Glutamatergic neuron (in vitro differentiated cells): ENCODE measurements at regions not wholly inside any gene's neighbourhood (a gene's known extent, or its start where the extent isn't known, plus 50 kb on each side); places are given as distances from the start of the nearest gene placed in this dataset.
A peak's percentile ranks its signal among the peaks of the same experiment; 100 is the strongest.

Experiments
- DNase-seq: peaks from one replicate; pipeline ENCODE4 v3.0.0; 2022
- H3K27ac Mint-ChIP-seq: one replicate; pipeline ENCODE4 v1.8.0; 2020; ENCODE audit warnings: mild to moderate bottlenecking, mixed read lengths, inconsistent platforms; ENCODE audit not compliant: unreplicated experiment
- H3K27me3 Mint-ChIP-seq: one replicate; pipeline ENCODE4 v1.8.0; 2020; ENCODE audit warnings: mild to moderate bottlenecking, moderate library complexity, mixed read lengths, inconsistent platforms; ENCODE audit not compliant: unreplicated experiment
- H3K36me3 Mint-ChIP-seq: one replicate; pipeline ENCODE4 v1.8.0; 2020; ENCODE audit warnings: mild to moderate bottlenecking, mixed read lengths, inconsistent platforms; ENCODE audit not compliant: unreplicated experiment
- H3K4me1 Mint-ChIP-seq: one replicate; pipeline ENCODE4 v1.8.0; 2020; ENCODE audit warnings: mild to moderate bottlenecking, low read depth, mixed read lengths, inconsistent platforms; ENCODE audit not compliant: unreplicated experiment
- H3K4me3 Mint-ChIP-seq: one replicate; pipeline ENCODE4 v1.8.0; 2020; ENCODE audit warnings: mild to moderate bottlenecking, mixed read lengths, inconsistent platforms; ENCODE audit not compliant: unreplicated experiment
- H3K9me3 Mint-ChIP-seq: one replicate; pipeline ENCODE4 v1.8.0; 2020; ENCODE audit warnings: mild to moderate bottlenecking, moderate library complexity, mixed read lengths, inconsistent platforms; ENCODE audit not compliant: unreplicated experiment
- TF ChIP-seq, protein P1 (sequence below): fragments of 200-600 bp; sonication (generic); IDR thresholded peaks from one replicate; pipeline ENCODE4 v1.5.0; 2021; ENCODE audit not compliant: partially characterized antibody, unreplicated experiment

DNA sequence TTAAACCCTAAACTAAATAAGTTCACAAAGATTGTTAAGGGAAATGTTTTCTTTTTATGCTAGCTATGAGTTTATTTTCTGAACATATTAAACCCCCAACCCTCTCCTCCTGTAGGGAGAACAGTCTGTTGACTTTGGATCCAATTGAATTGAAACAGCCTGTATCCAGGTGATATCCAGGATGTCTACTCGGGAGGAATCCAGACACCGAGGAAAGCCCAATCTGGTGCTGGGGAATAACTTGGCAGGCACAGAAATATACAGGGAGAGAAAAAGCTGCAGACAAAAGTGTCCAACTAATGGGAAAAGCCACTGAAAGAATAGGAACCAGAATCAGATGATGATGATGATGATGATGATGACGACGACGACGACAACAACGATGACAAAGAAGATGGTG is 93.9 kb upstream of the API5 start:
- Mint-ChIP-seq H3K27me3 (no peaks in the 10 kb centered on the region), H3K4me1 (no peaks in the 10 kb centered on the region), H3K4me3 (no peak overlapping the region), H3K27ac (no peak overlapping the region), H3K9me3 (no peaks in the 10 kb centered on the region), H3K36me3 (no peaks in the 10 kb centered on the region)
- TF ChIP-seq, protein P1, sequence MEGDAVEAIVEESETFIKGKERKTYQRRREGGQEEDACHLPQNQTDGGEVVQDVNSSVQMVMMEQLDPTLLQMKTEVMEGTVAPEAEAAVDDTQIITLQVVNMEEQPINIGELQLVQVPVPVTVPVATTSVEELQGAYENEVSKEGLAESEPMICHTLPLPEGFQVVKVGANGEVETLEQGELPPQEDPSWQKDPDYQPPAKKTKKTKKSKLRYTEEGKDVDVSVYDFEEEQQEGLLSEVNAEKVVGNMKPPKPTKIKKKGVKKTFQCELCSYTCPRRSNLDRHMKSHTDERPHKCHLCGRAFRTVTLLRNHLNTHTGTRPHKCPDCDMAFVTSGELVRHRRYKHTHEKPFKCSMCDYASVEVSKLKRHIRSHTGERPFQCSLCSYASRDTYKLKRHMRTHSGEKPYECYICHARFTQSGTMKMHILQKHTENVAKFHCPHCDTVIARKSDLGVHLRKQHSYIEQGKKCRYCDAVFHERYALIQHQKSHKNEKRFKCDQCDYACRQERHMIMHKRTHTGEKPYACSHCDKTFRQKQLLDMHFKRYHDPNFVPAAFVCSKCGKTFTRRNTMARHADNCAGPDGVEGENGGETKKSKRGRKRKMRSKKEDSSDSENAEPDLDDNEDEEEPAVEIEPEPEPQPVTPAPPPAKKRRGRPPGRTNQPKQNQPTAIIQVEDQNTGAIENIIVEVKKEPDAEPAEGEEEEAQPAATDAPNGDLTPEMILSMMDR: no peak
- DNase-seq: no peak

DNA sequence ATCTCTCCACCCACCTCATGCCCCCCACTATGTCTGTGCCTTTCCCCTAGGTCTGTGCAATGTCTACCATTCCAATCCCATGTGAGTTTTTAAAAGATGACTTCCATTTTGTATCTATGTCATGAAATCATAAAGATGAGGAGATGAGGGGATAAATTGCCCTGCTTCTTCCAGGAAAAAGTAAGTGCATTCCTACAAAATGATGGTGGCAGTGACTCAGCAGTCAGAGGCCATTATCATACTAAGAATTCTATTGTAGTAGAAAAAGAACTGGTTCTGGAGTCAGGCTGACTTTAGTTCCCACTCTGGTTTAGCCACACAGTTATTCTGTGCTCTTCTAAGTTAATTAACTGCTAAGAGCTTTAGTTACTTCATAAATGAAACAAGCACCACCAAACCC is 89.6 kb upstream of the API5 start:
- Mint-ChIP-seq H3K9me3 (no peaks in the 10 kb centered on the region), H3K4me3 (no peak overlapping the region), H3K4me1 (no peaks in the 10 kb centered on the region), H3K27ac (no peak overlapping the region), H3K36me3 (no peaks in the 10 kb centered on the region), H3K27me3 (peaks cover 2% of the 10 kb centered on the region)
- TF ChIP-seq, protein P1: no peak
- DNase-seq: no peak

DNA sequence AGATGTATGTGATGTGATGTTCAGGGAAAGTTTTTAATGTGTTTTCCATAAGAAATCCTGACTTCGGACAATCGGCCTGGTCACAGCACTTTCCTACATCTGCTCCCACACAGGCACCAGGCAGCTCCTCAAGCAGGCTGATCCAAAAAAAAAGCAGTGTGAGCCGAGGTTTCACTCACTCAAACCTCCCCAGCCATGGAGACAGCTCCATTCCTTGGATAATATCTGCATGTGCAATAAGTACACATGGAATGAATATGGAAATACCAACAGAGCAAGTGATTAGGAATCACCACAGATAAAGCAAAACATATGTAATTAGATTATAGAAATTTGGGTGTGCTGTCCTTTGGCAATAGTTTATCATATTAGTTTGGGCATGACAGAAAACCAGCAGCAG is 88.8 kb upstream of the API5 start:
- H3K27me3 Mint-ChIP-seq: peaks cover 2% of the 10 kb centered on the region
- no peak for DNase-seq
- H3K4me1 Mint-ChIP-seq: no peaks in the 10 kb centered on the region
- TF ChIP-seq, protein P1: no peak
- no peak overlapping the region for H3K27ac Mint-ChIP-seq
- no peaks in the 10 kb centered on the region for H3K36me3 Mint-ChIP-seq
- H3K9me3 Mint-ChIP-seq: no peaks in the 10 kb centered on the region
- H3K4me3 Mint-ChIP-seq: no peak overlapping the region

DNA sequence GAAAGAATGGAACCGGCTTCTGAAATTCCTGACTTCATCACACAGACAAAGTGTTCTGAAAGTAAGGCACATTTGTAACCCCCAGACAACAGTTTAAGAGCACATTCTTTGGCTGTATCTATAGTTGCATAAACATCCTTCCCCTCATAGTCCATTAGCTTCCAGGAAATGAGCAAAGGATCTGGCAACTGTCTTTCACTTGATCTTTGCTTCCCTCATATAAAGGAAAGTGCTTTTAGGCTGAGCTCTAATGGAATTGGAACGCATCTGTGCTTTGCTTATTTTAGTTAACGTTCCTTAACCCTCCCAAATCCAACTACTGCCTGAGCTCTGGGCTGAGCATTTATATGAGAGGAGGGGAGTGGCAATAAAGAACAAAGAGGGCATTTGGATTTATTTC is 76.9 kb upstream of the API5 start:
- Mint-ChIP-seq H3K36me3 (no peaks in the 10 kb centered on the region), H3K27ac (peak overlapping the region; percentile 48), H3K27me3 (no peaks in the 10 kb centered on the region), H3K9me3 (no peaks in the 10 kb centered on the region), H3K4me3 (no peak overlapping the region), H3K4me1 (no peaks in the 10 kb centered on the region)
- TF ChIP-seq, protein P1: no peak
- DNase-seq: no peak

DNA sequence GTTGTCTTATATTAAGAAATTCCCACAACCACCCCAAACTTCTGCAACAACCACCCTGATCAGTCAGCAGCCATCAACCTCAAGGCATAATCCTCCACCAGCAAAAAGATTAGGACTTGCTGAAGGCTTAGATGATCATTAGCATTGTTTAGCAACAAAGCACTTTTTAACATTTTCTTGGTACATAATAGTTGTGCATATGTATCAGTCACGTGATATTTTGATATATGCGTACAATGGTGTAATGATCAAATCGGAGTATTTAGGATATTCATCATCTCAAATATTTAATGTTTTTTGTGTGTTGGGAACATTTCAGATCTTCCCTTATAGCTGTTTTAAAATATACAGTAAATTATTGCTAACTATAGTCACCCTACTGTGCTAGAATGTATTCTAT is 73.5 kb upstream of the API5 start:
- no peak overlapping the region for H3K27ac Mint-ChIP-seq
- H3K4me1 Mint-ChIP-seq: no peaks in the 10 kb centered on the region
- H3K9me3 Mint-ChIP-seq: no peaks in the 10 kb centered on the region
- H3K36me3 Mint-ChIP-seq: no peaks in the 10 kb centered on the region
- no peak for DNase-seq
- H3K27me3 Mint-ChIP-seq: no peaks in the 10 kb centered on the region
- TF ChIP-seq, protein P1: no peak
- no peak overlapping the region for H3K4me3 Mint-ChIP-seq
